CD4-positive, alpha-beta T cell (primary cell): ENCODE measurements at regions not wholly inside any gene's neighbourhood (a gene's known extent, or its start where the extent isn't known, plus 50 kb on each side); places are given as distances from the start of the nearest gene placed in this dataset.
A peak's percentile ranks its signal among the peaks of the same experiment; 100 is the strongest.

Source experiments
- ATAC-seq: fragments of 200-7000 bp; cut with Tn5 transposase; one replicate; pipeline ENCODE4 v1.10.0; 2022; ENCODE audit warnings: mild to moderate bottlenecking; ENCODE audit not compliant: poor library complexity
- CTCF ChIA-PET: fragments of 350-600 bp; sonication (Branson Sonifier 250); formaldehyde crosslinking; loops from one replicate; lab custom pipeline; 2021; ENCODE audit warnings: antibody characterized with exemption, inconsistent platforms; lab: Charles Lee
- POLR2A ChIA-PET: fragments of 350-600 bp; sonication (Branson Sonifier 250); formaldehyde crosslinking; loops from one replicate; lab custom pipeline; 2021; ENCODE audit warnings: antibody characterized with exemption, inconsistent platforms; lab: Charles Lee
- DNase-seq, 14 experiments: peaks; one replicate each; pipeline ENCODE4 v3.0.0-alpha.2; 2013 to 2020; ENCODE audit warnings: mixed read lengths in 2 of 14
- H3K27ac ChIP-seq, 2 donors: one replicate each; pipeline versions ENCODE4 v1.5.1 to v1.7.0; 2013; ENCODE audit warnings: low read length in 2 of 2, low read depth in 1 of 2, mild to moderate bottlenecking in 1 of 2
- H3K27me3 ChIP-seq, 2 experiments: 1 replicate in 1 of 2; 2 replicates in 1 of 2; pipeline versions ENCODE4 v1.6.1 to v1.7.0; 2013; ENCODE audit warnings: low read length in 2 of 2, control low read depth in 1 of 2, mild to moderate bottlenecking in 1 of 2, moderate library complexity in 1 of 2; ENCODE audit not compliant: insufficient read depth in 2 of 2, control insufficient read depth in 1 of 2
- H3K36me3 ChIP-seq: one replicate; pipeline ENCODE4 v1.6.1; 2013; ENCODE audit warnings: low read length, control low read depth; ENCODE audit not compliant: insufficient read depth
- H3K4me1 ChIP-seq: one replicate; pipeline ENCODE4 v1.6.1; 2013; ENCODE audit warnings: low read length, control low read depth; ENCODE audit not compliant: insufficient read depth
- H3K4me3 ChIP-seq: one replicate; pipeline ENCODE4 v1.5.1; 2013; ENCODE audit warnings: mild to moderate bottlenecking, low read length, moderate library complexity
- H3K9me3 ChIP-seq, 2 experiments: 1 replicate in 1 of 2; 2 replicates in 1 of 2; pipeline versions ENCODE4 v1.6.1 to v1.7.0; 2013; ENCODE audit warnings: low read length in 2 of 2, mild to moderate bottlenecking in 2 of 2, control low read depth in 1 of 2, moderate library complexity in 1 of 2; ENCODE audit not compliant: control insufficient read depth in 1 of 2, insufficient read depth in 1 of 2
- H3K27ac Mint-ChIP-seq: one replicate; pipeline ENCODE4 v1.8.0; 2020; ENCODE audit warnings: mixed read lengths
- H3K27me3 Mint-ChIP-seq: one replicate; pipeline ENCODE4 v1.8.0; 2021; ENCODE audit warnings: mixed read lengths
- H3K36me3 Mint-ChIP-seq: one replicate; pipeline ENCODE4 v1.8.0; 2021; ENCODE audit warnings: low read depth, mixed read lengths
- H3K4me1 Mint-ChIP-seq: one replicate; pipeline ENCODE4 v1.8.0; 2021; ENCODE audit warnings: low read depth, mixed read lengths
- H3K4me3 Mint-ChIP-seq: one replicate; pipeline ENCODE4 v1.8.0; 2020; ENCODE audit warnings: mild to moderate bottlenecking, mixed read lengths
- H3K9me3 Mint-ChIP-seq: one replicate; pipeline ENCODE4 v1.8.0; 2020; ENCODE audit warnings: mixed read lengths
- CTCF ChIP-seq: fragments of 200-600 bp; IDR thresholded peaks from one replicate; pipeline ENCODE4 v1.8.0; 2022; ENCODE audit warnings: antibody characterized with exemption, mild to moderate bottlenecking
- intact Hi-C, 2 experiments: fragments of 100-400 bp; cut with DNase I in 1 of 2; cut with micrococcal nuclease in 1 of 2; formaldehyde crosslinking; loops; one replicate each; pipeline versions ENCODE4 v1.15.1 to v1.9.0; 2023 to 2025; cut with DNase I, micrococcal nuclease

- ChIA-PET CTCF (no interaction called here), POLR2A (no interaction called here)
- DNase-seq (no peak), ATAC-seq (no peak)
- Histone ChIP-seq H3K27me3 (no peaks in the 10 kb centered on the region), H3K4me3 (no peak overlapping the region), H3K9me3 (no peaks in the 10 kb centered on the region), H3K36me3 (no peaks in the 10 kb centered on the region), H3K4me1 (peaks cover 21% of the 10 kb centered on the region), H3K27ac (no peak overlapping the region)
- Mint-ChIP-seq H3K4me3 (no peak overlapping the region), H3K9me3 (no peaks in the 10 kb centered on the region), H3K27me3 (no peaks in the 10 kb centered on the region), H3K27ac (no peak overlapping the region), H3K4me1 (peaks cover 35% of the 10 kb centered on the region), H3K36me3 (no peaks in the 10 kb centered on the region)
- intact Hi-C loops = no loop called here
- no peak for TF ChIP-seq CTCF
Observed at GRCh38 chr2:102078773-102079172, 63.8 kb upstream of the IL1R1 start.

- Histone ChIP-seq H3K36me3 (no peaks in the 10 kb centered on the region), H3K4me1 (peaks cover 21% of the 10 kb centered on the region), H3K27me3 (no peaks in the 10 kb centered on the region), H3K9me3 (no peaks in the 10 kb centered on the region), H3K4me3 (no peak overlapping the region), H3K27ac (peak overlapping the region in 1 of 2 donors; percentile 79)
- no peaks in the 10 kb centered on the region for H3K27me3 Mint-ChIP-seq
- peak overlapping the region; percentile 75 for H3K27ac Mint-ChIP-seq
- H3K9me3 Mint-ChIP-seq = no peaks in the 10 kb centered on the region
- no peaks in the 10 kb centered on the region for H3K36me3 Mint-ChIP-seq
- DNase-seq (no peak), ATAC-seq (no peak)
- H3K4me1 Mint-ChIP-seq = peaks cover 44% of the 10 kb centered on the region
- ChIA-PET POLR2A (no interaction called here), CTCF (interaction anchor here (1.0 kb wide), 1 partner anchor 60 kb away, joined by 3 read pairs; no protein-coding TSS in a partner anchor)
- intact Hi-C loops = loop anchor here in 1 of 2 experiments (5.0 kb wide), 1 partner anchor 58 kb away; no protein-coding TSS in a partner anchor
- no peak for TF ChIP-seq CTCF
- no peak overlapping the region for H3K4me3 Mint-ChIP-seq
Observed at GRCh38 chr2:102080451-102081242, 61.9 kb upstream of the IL1R1 start.

- Mint-ChIP-seq H3K27ac (peak overlapping the region; percentile 75), H3K36me3 (no peaks in the 10 kb centered on the region), H3K4me1 (peaks cover 44% of the 10 kb centered on the region), H3K9me3 (no peaks in the 10 kb centered on the region), H3K4me3 (no peak overlapping the region), H3K27me3 (no peaks in the 10 kb centered on the region)
- TF ChIP-seq CTCF = no peak
- ChIA-PET POLR2A (no interaction called here), CTCF (no interaction called here)
- Histone ChIP-seq H3K4me1 (peaks cover 21% of the 10 kb centered on the region), H3K27me3 (no peaks in the 10 kb centered on the region), H3K36me3 (no peaks in the 10 kb centered on the region), H3K9me3 (no peaks in the 10 kb centered on the region), H3K4me3 (no peak overlapping the region), H3K27ac (peak overlapping the region in 1 of 2 donors; percentile 79)
- DNase-seq = no peak
- intact Hi-C loops = loop anchor here in 1 of 2 experiments (5.0 kb wide), 1 partner anchor 59 kb away; no protein-coding TSS in a partner anchor
- no peak for ATAC-seq
Observed at GRCh38 chr2:102081243-102081522, 61.4 kb upstream of the IL1R1 start.
